ENCODE measurements at regions not wholly inside any gene's neighbourhood (a gene's known extent, or its start where the extent isn't known, plus 50 kb on each side); places are given as distances from the start of the nearest gene placed in this dataset.

DNA sequence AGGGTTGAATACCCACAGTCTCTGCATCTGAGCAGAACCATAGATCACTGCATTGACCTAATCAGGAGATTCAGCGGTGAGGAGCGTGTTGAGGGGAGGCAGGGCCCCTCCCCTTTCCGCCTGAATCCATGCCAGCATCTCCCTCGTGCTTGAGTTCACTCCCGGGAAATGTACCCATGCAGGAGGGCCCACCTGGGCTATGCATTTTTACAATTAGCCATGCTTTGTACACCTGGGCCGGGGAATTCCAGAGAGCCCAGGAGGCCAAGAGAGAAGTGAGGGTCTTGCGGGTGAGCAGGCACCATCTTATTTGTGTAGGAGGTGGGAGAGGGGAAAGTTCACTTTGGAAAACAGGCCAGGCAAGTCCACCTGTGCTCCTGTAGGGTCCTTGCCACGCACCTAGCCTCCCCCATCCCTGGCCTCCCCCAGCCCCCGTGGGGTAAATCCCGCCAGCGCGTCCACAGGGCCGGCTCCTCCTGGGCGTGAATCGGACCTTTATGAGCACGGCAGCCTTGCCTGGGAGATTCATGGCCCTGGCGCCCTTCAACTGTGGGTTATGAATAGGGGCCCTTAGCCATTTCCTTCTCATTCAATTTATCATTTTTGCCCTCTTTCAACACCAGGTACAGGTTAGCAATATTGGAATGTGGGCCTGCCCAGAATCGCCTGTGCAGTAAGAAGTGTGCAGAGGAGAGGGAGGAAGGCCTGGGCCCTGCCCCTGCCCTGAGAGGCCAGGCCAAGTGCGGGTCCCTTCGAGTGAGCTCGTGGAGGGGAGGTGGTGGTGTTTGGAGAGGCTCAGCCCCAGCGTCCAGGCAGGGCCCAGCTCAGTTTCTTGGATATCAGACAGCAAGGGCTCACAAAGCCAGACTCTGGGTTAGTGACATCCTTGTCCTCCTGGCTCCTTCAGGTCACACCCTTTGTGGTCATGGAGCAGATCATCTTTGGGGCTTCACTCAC, 84.4 kb upstream of the ACTRT2 start:
- no peak overlapping the region for H3K23ac ChIP-seq (ENCODE audit: insufficient read length)
- H3K27me3 ChIP-seq (replicated peaks in 1 of 4; ENCODE audit: control insufficient read depth in 3 of 4, extremely low read depth in 1 of 4, insufficient read depth in 3 of 4, low read length in 3 of 4) = no peaks in the 10 kb centered on the region
- no peak overlapping the region for H2BK20ac ChIP-seq (ENCODE audit: low read length)
- H3K4me3 ChIP-seq (ENCODE audit: extremely low read depth in 1 of 4, insufficient read depth in 2 of 4, low read depth in 3 of 4, low read length in 4 of 4) = no peak overlapping the region
- H2BK5ac ChIP-seq (ENCODE audit: low read depth, low read length) = no peak overlapping the region
- no peak overlapping the region for H3K27ac ChIP-seq (ENCODE audit: low read depth, low read length)
- H2AK5ac ChIP-seq (ENCODE audit: low read depth, low read length) = no peak overlapping the region
- no peak overlapping the region for H3K18ac ChIP-seq (ENCODE audit: extremely low read depth, low read length)
- no peak overlapping the region for H3K56ac ChIP-seq (replicated peaks; ENCODE audit: insufficient read length, low read depth, low read length)
- H3K9me3 ChIP-seq (ENCODE audit: insufficient read depth in 2 of 2, low read depth in 1 of 2, low read length in 1 of 2) = peaks cover 85 to 98% of the 10 kb centered on the region in 2 experiments
- FAIRE-seq (no peak), DNase-seq (ENCODE audit: low read depth in 1 of 2, low spot score in 2 of 2) (no peak)
- no peaks in the 10 kb centered on the region for H3K79me1 ChIP-seq (ENCODE audit: low read depth, low read length)
- no peaks in the 10 kb centered on the region; a peak in 1 of 8 replicates for H3K36me3 ChIP-seq (ENCODE audit: control insufficient read depth in 2 of 4, insufficient read depth in 4 of 4, low read length in 3 of 4)
- H3K79me2 ChIP-seq (ENCODE audit: control insufficient read depth in 1 of 2, insufficient read depth in 2 of 2, low read length in 2 of 2) = no peaks in the 10 kb centered on the region
- ChIA-PET CTCF (ENCODE audit: partially characterized antibody) (no interaction called here), POLR2A (ENCODE audit: partially characterized antibody) (no interaction called here)
- no peak overlapping the region for H4K5ac ChIP-seq (ENCODE audit: insufficient read length, low read depth, low read length)
- H3K14ac ChIP-seq (ENCODE audit: insufficient read length) = no peak overlapping the region
- no peak overlapping the region for H4K8ac ChIP-seq (ENCODE audit: extremely low read depth, insufficient read depth, low read length)
- no peak overlapping the region for H3K9ac ChIP-seq (replicated peaks in 1 of 4; ENCODE audit: extremely low read depth in 1 of 4, low read depth in 3 of 4, low read length in 3 of 4)
- H2BK12ac ChIP-seq (ENCODE audit: low read depth, low read length) = no peak overlapping the region
- no peak overlapping the region for H2AFZ ChIP-seq (ENCODE audit: low read length)
- no peaks in the 10 kb centered on the region for H4K20me1 ChIP-seq (replicated peaks in 1 of 2; ENCODE audit: control insufficient read depth in 1 of 2, insufficient read depth in 2 of 2, low read length in 2 of 2)
- H2BK120ac ChIP-seq (replicated peaks; ENCODE audit: low read depth, low read length) = no peak overlapping the region
- no peak overlapping the region for H3K4ac ChIP-seq (replicated peaks; ENCODE audit: insufficient read length, low read depth, low read length)
- no peaks in the 10 kb centered on the region for H3K23me2 ChIP-seq (ENCODE audit: low read depth, low read length)
- H4K91ac ChIP-seq (replicated peaks; ENCODE audit: insufficient read length, low read length) = no peak overlapping the region
- WGBS, 2 experiments (ENCODE audit: extremely low coverage in 1 of 2, insufficient coverage in 1 of 2, insufficient read length in 1 of 2, insufficient replicate concordance in 2 of 2, low coverage in 1 of 2, low lambda C conversion rate in 2 of 2, missing lambda C conversion rate in 1 of 2) = 73% methylated on average over 13 of the region's 22 CpGs; no CpG with 5 or more reads in 1 of the 2 experiments
- H3K4me2 ChIP-seq (ENCODE audit: insufficient read depth in 1 of 2, low read depth in 2 of 2, low read length in 2 of 2) = no peak overlapping the region
- no peaks in the 10 kb centered on the region for H3K4me1 ChIP-seq (replicated peaks in 1 of 4; ENCODE audit: control insufficient read depth in 3 of 4, insufficient read depth in 4 of 4, low read length in 3 of 4)
- H2BK15ac ChIP-seq (ENCODE audit: low read length) = no peak overlapping the region
- no peak for TF ChIP-seq TEAD4 (IDR thresholded peaks at IDR 0.05; ENCODE audit: low read depth, low read length)
- TF ChIP-seq RNF2 (IDR thresholded peaks at IDR 0.05; ENCODE audit: borderline replicate concordance, low read depth, low read length, missing control alignments, poor library complexity, severe bottlenecking) = no peak
- TF ChIP-seq POLR2AphosphoS5 (IDR thresholded peaks at IDR 0.05; ENCODE audit: low read depth, low read length) = no peak
- no peak for TF ChIP-seq CTCF (IDR thresholded peaks at IDR 0.05; ENCODE audit: control extremely low read depth in 1 of 3, insufficient read depth in 1 of 3, low read depth in 1 of 3, low read length in 3 of 3)
- TF ChIP-seq CTBP2 (IDR thresholded peaks at IDR 0.05; ENCODE audit: borderline replicate concordance, insufficient read depth, insufficient read length, low read length) = no peak
- no peak for TF ChIP-seq KDM5A (IDR thresholded peaks at IDR 0.05; ENCODE audit: low read length)
- no peak for TF ChIP-seq TBP (IDR thresholded peaks at IDR 0.05; ENCODE audit: low read depth, low read length)
